GM21528 (cell line): ENCODE measurements at regions not wholly inside any gene's neighbourhood (a gene's known extent, or its start where the extent isn't known, plus 50 kb on each side); places are given as distances from the start of the nearest gene placed in this dataset.

Experiments used
- ATAC-seq: cut with Tn5 transposase; IDR thresholded peaks from one replicate; pipeline ENCODE4 v1.9.1; 2021; ENCODE audit warnings: mild to moderate bottlenecking, moderate library complexity; ENCODE audit not compliant: unreplicated experiment, low FRiP score

DNA sequence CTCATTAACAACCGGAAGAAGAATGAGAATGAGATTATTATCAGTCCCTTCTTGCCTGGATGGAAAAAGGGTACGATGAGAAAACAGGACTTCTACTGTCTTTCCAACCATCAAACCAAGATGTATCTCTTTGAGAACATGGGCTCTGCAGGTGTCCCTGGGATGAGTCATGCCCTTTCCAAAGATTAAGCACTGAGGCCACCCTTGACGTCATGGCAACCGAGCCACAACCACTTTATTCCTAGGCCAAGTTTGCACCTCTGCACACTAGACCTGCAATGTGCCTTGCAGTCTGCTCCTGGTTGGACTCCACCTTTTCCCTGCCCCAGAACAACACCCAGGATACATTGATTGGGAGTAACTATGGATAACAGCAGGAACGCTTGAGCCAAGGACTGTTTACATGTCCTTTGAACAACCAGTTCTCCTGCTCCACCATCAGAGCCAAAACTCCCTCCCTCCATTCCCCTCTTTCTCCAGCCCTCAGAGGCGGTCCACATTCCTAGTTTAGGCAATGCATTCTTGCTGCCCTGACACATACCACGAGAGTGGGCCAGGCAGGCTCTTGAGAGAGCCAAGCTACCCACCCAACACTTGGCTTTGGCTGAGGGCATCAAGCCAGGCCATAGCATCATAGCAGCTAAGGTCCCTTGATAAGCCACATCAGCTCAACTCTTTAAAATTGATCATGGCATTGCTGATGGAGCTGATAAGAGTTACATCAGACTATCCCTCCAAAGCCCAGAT is 310.7 kb downstream of the TNS1 start:
- ATAC-seq: no peak

DNA sequence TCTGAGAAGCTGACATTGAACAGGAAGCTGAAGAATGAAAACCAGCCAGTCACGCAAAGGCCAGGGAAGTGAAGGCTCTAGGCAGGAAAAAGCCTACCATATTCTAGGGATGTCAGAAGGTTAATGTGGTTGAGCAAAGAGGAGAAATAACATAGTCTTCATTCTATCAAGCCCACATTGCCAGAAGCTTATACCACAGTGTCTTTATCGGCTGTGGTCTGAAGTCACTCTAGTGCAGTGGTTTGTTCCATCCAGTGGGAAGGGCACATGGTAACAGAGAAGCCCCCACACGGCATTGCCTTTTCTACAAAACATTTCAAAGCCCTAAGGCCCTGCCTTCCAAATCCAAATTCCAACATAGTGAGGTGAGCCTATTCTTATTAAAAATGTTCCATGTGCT is 311.3 kb downstream of the TNS1 start:
- ATAC-seq: no peak

DNA sequence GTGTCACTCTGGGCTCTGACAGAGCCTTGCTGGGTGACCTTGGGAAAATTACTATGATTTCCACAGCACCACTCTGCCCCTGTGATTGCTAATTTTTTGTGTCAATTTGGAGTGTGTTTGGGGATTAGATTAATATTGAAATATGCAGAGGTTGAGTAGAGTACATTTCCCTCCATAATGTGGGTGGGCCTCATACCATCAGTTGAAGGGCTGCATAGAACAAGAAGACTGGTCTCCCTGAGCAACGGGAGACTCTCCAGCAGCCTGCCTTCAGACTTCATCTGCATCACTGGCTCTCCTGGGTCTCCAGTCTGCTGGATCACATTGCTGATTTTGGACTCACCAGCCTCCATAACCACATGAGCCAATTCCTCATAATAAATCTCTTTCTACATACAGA is 313.7 kb downstream of the TNS1 start:
- no peak for ATAC-seq

GRCh38 chr2:217688494-217688893 is 314.3 kb downstream of the TNS1 start:
- ATAC-seq: no peak

DNA sequence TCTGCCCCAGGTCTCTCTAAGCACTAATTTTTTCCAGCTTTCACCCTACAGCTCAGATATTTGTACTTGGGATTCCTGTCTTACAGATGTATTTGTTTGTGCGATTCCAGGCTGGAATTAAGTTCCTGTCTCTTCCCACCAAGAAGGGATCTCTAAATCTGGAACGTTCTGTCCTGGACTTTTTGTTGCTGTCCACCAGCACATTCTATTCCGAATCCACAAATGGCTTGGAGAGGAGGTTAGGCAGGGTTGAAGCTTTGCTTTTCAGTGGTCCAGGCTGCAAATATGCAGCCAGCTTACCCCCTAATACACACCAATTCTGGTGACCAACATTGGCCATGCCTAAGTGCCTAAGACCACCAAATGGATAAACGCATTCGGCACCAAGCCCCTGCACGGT is 315.0 kb downstream of the TNS1 start:
- no peak for ATAC-seq

- ATAC-seq: no peak
Measured at GRCh38 chr2:217685255-217685605, 317.6 kb downstream of the TNS1 start.

GRCh38 chr2:217684431-217685254 is 318.2 kb downstream of the TNS1 start:
- ATAC-seq: no peak

DNA sequence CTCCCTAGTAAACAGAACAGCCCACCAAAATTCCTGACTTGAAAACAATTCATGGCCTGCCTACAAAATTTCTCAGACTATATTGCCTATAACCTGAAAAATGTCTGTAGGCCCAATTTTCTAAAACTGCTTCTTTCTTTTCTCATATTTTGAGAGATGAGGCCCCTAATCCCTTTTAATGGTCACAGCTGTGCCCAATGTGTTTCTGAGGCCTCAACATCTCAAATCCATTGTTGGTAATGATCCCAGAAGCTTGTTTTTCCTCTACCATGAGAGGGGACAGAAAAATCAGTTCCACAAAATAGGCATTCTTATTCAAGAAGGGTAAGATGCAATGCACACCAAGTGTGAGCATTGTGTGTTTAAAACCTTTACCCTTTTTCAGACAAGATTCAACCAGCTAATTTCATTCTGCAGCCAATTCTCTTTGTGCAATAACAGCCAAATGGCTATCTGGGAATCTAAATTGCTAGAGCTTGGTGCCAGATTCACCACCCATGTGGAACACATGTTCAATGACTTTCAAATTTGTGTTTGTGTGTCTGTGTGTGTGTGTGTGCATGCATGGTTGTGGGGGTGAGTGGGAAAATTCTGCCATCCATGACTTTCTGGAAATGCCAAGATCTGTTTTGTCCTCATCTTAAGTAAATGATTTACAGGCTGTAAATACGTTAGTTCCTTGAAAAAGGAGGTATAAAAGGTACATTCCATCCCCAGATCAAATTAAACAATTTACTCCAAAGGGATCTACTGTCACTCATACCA is 319.5 kb downstream of the TNS1 start:
- ATAC-seq: no peak

GRCh38 chr2:217681791-217682190 is 321.0 kb downstream of the TNS1 start:
- ATAC-seq: no peak

DNA sequence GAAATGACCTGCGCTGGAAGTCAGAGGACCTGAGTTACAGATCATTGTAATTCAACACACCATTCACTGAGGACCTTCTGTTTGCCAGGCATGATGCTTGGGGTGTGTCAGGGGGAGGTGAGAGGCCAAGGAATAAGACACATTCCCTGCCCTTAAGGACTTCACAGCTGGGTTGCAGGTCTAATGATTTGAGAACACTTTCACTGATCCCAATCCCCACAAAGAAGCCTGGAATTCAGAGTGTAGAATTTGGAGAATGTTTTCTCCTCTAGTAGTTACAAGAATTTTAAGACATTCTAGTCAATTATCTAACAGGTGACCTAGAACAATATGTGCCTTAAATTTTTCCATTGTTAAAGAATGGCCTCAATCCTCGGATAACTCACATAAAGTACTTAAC is 322.4 kb downstream of the TNS1 start:
- ATAC-seq: no peak

DNA sequence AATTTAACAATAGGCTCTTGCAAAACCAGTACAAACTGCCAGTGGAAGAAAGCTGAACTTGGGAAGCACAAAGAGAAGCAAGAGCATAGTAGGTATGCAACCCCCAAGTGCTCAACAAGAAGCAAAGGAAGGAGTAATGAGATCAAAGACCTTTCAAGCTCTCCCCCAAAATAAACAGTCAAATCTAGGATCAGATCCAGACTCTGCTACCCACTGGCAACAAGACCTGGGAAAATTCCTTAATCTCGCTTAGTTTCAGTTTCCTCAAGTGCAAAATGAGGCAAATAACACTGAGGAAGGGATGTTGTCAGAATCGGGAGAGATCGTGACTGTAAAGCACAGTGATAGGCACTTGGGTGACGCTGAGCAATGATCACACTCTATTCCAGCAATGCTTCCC is 329.2 kb downstream of the TNS1 start:
- ATAC-seq: no peak

DNA sequence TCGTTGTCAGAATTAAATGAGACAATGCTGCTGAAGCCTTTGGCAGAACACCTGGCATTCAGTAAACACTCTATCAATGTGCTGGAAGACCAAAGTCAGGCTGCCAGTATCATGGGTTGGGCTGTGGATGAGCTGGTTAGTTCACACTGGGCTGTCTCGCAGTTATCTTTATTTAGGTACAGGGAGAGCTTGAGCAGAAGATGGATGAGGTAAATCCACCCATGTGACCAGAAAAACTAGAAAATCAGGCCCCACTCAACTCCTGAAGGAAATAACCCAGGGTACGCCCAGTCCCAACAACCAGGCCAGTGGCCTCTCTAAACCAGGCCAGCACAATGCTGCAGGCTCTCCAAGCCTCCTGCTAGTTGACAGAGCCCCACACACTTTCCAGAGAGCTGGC is 330.3 kb downstream of the TNS1 start:
- ATAC-seq: no peak

- no peak for ATAC-seq
Measured at GRCh38 chr2:217671871-217672270, 330.9 kb downstream of the TNS1 start.

DNA sequence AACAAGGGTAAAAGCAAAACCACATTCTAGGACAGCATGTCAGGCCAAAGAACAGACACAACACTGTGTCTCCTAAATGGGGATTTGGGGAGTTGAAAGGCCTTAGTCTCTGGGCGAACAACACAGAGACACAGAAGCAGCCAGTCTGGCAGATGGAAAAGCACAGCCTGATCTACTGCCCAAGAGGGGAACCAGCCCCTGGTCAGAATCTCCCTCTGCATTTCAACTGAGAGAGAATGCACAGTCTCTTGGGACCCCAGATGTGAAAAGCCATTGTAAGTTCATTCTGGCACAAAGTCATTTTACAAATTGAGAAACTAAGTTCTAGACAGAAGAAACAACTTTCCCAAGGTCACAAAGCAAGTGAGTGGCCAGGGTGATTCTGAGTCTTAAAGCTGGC is 331.7 kb downstream of the TNS1 start:
- ATAC-seq: no peak

- no peak for ATAC-seq
Measured at GRCh38 chr2:217669831-217670230, 333.0 kb downstream of the TNS1 start.

DNA sequence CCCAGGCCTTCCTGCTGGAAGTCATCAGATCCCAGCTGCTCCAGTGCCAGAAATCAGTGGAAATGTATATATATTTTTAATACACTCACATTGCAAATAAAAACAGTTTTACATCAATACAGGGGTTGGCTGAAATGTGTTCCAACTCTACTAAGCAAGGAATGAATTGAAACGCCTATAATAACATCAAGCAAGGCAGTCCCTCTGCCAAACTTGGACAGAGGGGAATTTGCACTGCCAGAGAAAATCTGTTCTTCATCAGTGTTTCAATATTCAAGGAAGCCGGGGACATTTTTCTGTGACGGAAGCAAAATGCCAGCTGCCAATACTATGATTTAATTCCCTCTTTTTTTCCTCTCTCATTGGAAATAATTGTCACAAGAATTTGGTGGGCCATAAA is 335.3 kb downstream of the TNS1 start:
- no peak for ATAC-seq

DNA sequence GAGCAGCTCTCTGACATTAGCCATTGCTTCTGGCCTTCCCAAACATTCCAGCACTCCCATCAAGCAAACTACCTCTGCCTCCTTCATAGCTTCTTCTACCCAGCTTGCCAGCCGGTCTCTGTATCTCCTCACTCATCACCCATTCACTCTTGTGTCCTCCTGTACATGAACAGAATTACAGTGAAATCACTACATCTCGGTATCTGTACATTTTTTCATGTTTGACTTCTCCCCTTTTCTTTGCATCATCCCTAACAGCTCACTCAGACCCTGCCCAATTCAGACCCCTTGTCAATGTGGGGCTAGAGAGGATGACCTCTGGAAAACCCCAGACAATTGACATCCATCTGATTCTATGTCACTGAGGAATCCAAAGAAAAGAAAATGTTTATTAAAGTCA is 335.8 kb downstream of the TNS1 start:
- no peak for ATAC-seq

- ATAC-seq: no peak
Measured at GRCh38 chr2:217666338-217666737, 336.5 kb downstream of the TNS1 start.

- no peak for ATAC-seq
Measured at GRCh38 chr2:217664761-217665160, 338.0 kb downstream of the TNS1 start.

- ATAC-seq: no peak
Measured at GRCh38 chr2:217662984-217663602, 339.7 kb downstream of the TNS1 start.

- ATAC-seq: no peak
Measured at GRCh38 chr2:217661378-217661777, 341.4 kb downstream of the TNS1 start.
